Uterus (tissue), 3 donors: ENCODE measurements at regions not wholly inside any gene's neighbourhood (a gene's known extent, or its start where the extent isn't known, plus 50 kb on each side); places are given as distances from the start of the nearest gene placed in this dataset.

ENCODE experiments used
- DNase-seq, 2 donors: peaks; one replicate each; pipeline ENCODE4 v3.0.0-alpha.2; 2019 to 2020
- H3K27ac ChIP-seq, 2 donors: fragments of 200-600 bp; sonication (generic); 1 replicate in 1 of 2; 2 replicates in 1 of 2; pipeline ENCODE4 v1.5.1; 2016 to 2018
- H3K27me3 ChIP-seq, 2 donors: fragments of 200-600 bp; sonication (generic); one replicate each; pipeline ENCODE4 v1.5.1; 2018 to 2019; ENCODE audit warnings: control low read depth in 1 of 2
- H3K36me3 ChIP-seq, 2 donors: fragments of 200-600 bp; sonication (generic); one replicate each; pipeline ENCODE4 v1.5.1; 2019; ENCODE audit warnings: control low read depth in 1 of 2
- H3K4me1 ChIP-seq, 2 donors: fragments of 200-600 bp; sonication (generic); one replicate each; pipeline ENCODE4 v1.5.1; 2018 to 2019; ENCODE audit warnings: control low read depth in 1 of 2
- H3K4me3 ChIP-seq, 2 donors: fragments of 200-600 bp; sonication (generic); 1 replicate in 1 of 2; 2 replicates in 1 of 2; pipeline ENCODE4 v1.5.1; 2018 to 2019; ENCODE audit warnings: mild to moderate bottlenecking in 1 of 2
- H3K9me3 ChIP-seq, 2 donors: fragments of 200-600 bp; sonication (generic); one replicate each; pipeline ENCODE4 v1.5.1; 2019; ENCODE audit warnings: control low read depth in 1 of 2
- POLR2A ChIP-seq, 2 donors: fragments of 450-650 bp; IDR thresholded peaks; one replicate each; pipeline ENCODE4 v1.6.1; 2016; ENCODE audit warnings: antibody characterized with exemption in 2 of 2, mild to moderate bottlenecking in 1 of 2, moderate library complexity in 1 of 2
- intact Hi-C: fragments of 100-400 bp; cut with DNase I; formaldehyde crosslinking; loops from one replicate; pipeline ENCODE4 v1.15.1; 2023; ENCODE audit warnings: low total_unique reads
- TF ChIP-seq, protein P1 (sequence below), 4 experiments: fragments of 200-600 bp in 2 of 4; fragments of 450-650 bp in 2 of 4; sonication (generic) in 2 of 4; IDR thresholded peaks; one replicate each; pipeline ENCODE4 v1.5.1; 2016 to 2019; ENCODE audit warnings: antibody characterized with exemption in 4 of 4, mild to moderate bottlenecking in 2 of 4, moderate library complexity in 1 of 4
- donor health status: DM: yes; HTN: yes; CAD: no.

GRCh38 chr1:57671750-57672149 is 247.9 kb upstream of the DAB1 start:
- DNase-seq = no peak
- TF ChIP-seq POLR2A (IDR thresholded peaks at IDR 0.05) = no peak
- TF ChIP-seq, protein P1, sequence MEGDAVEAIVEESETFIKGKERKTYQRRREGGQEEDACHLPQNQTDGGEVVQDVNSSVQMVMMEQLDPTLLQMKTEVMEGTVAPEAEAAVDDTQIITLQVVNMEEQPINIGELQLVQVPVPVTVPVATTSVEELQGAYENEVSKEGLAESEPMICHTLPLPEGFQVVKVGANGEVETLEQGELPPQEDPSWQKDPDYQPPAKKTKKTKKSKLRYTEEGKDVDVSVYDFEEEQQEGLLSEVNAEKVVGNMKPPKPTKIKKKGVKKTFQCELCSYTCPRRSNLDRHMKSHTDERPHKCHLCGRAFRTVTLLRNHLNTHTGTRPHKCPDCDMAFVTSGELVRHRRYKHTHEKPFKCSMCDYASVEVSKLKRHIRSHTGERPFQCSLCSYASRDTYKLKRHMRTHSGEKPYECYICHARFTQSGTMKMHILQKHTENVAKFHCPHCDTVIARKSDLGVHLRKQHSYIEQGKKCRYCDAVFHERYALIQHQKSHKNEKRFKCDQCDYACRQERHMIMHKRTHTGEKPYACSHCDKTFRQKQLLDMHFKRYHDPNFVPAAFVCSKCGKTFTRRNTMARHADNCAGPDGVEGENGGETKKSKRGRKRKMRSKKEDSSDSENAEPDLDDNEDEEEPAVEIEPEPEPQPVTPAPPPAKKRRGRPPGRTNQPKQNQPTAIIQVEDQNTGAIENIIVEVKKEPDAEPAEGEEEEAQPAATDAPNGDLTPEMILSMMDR (IDR thresholded peaks at IDR 0.05) = no peak
- Histone ChIP-seq H3K27ac (no peak overlapping the region), H3K4me1 (no peaks in the 10 kb centered on the region), H3K27me3 (no peaks in the 10 kb centered on the region), H3K36me3 (no peaks in the 10 kb centered on the region), H3K4me3 (no peak overlapping the region), H3K9me3 (no peaks in the 10 kb centered on the region)
- intact Hi-C loops = no loop called here

GRCh38 chr1:57659804-57660203 is 235.9 kb upstream of the DAB1 start:
- TF ChIP-seq, protein P1 (IDR thresholded peaks at IDR 0.05) = no peak
- TF ChIP-seq POLR2A (IDR thresholded peaks at IDR 0.05) = no peak
- no peaks in the 10 kb centered on the region for H3K4me1 ChIP-seq
- no peaks in the 10 kb centered on the region for H3K36me3 ChIP-seq
- intact Hi-C loops = no loop called here
- H3K4me3 ChIP-seq = no peak overlapping the region
- no peak overlapping the region for H3K27ac ChIP-seq
- H3K27me3 ChIP-seq = no peaks in the 10 kb centered on the region
- H3K9me3 ChIP-seq = no peaks in the 10 kb centered on the region
- no peak for DNase-seq

GRCh38 chr1:57655161-57655560 is 231.3 kb upstream of the DAB1 start:
- H3K4me1 ChIP-seq = no peaks in the 10 kb centered on the region
- TF ChIP-seq, protein P1 (IDR thresholded peaks at IDR 0.05) = no peak
- no peak for TF ChIP-seq POLR2A (IDR thresholded peaks at IDR 0.05)
- H3K36me3 ChIP-seq = no peaks in the 10 kb centered on the region
- intact Hi-C loops = no loop called here
- H3K27ac ChIP-seq = no peak overlapping the region
- no peaks in the 10 kb centered on the region for H3K9me3 ChIP-seq
- no peak overlapping the region for H3K4me3 ChIP-seq
- no peaks in the 10 kb centered on the region for H3K27me3 ChIP-seq
- no peak for DNase-seq

- Histone ChIP-seq H3K27ac (no peak overlapping the region), H3K4me1 (no peaks in the 10 kb centered on the region), H3K4me3 (no peak overlapping the region), H3K27me3 (no peaks in the 10 kb centered on the region), H3K9me3 (no peaks in the 10 kb centered on the region), H3K36me3 (no peaks in the 10 kb centered on the region)
- no peak for TF ChIP-seq POLR2A (IDR thresholded peaks at IDR 0.05)
- no peak for DNase-seq
- intact Hi-C loops = no loop called here
These were observed 220.8 kb upstream of the DAB1 start for GRCh38 chr1:57644667-57645066.

DNA sequence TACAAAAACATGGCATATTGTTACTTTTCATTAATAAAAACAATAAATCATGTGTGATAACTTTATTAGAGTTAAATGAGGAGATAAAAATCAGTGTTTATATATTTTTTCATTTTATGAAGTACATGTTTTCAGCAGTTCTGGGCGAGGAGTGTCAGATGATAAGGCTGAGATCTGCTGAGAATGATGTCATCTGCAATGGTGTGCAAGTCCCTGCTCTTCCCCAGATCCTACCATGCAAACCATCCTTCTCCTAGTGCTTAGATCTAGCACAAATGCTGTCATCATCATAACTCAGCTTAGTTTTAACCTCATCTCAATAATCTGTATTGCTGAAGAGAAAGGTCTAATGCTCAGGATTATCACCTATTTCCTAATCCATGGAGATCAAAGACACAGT is 214.4 kb upstream of the DAB1 start:
- no peaks in the 10 kb centered on the region for H3K27me3 ChIP-seq

More for the DNA sequence above, 214.4 kb upstream of the DAB1 start:
- Histone ChIP-seq H3K27ac (no peak overlapping the region), H3K4me1 (no peaks in the 10 kb centered on the region), H3K4me3 (no peak overlapping the region), H3K36me3 (no peaks in the 10 kb centered on the region), H3K9me3 (no peaks in the 10 kb centered on the region)
- intact Hi-C loops = no loop called here
- no peak for TF ChIP-seq POLR2A (IDR thresholded peaks at IDR 0.05)
- TF ChIP-seq, protein P1 (IDR thresholded peaks at IDR 0.05) = no peak
- DNase-seq = no peak
